ENCODE measurements at regions not wholly inside any gene's neighbourhood (a gene's known extent, or its start where the extent isn't known, plus 50 kb on each side); places are given as distances from the start of the nearest gene placed in this dataset.

GRCh38 chr9:80156262-80156661 is 584.5 kb downstream of the TLE4 start:
- WGBS, 4 donors = 51 to 85% (median 66%) methylated on average over 2 of the region's 2 CpGs
- Histone ChIP-seq H3K27me3 (no peaks in the 10 kb centered on the region), H3K4me1 (replicated peaks in 1 of 2) (peaks cover 0 to 10% of the 10 kb centered on the region in 2 donors), H3K36me3 (replicated peaks in 1 of 2) (no peaks in the 10 kb centered on the region), H3K4me3 (no peak overlapping the region), H3K9me3 (replicated peaks in 1 of 3) (no peaks in the 10 kb centered on the region), H3K27ac (no peak overlapping the region)
- no peak for DNase-seq
- TF ChIP-seq POLR2A (IDR thresholded peaks at IDR 0.05) (no peak), CTCF (IDR thresholded peaks at IDR 0.05) (no peak)
- intact Hi-C loops (cut with DNase I) = no loop called here

GRCh38 chr9:80147866-80148265 is 576.1 kb downstream of the TLE4 start:
- H3K27me3 ChIP-seq = no peaks in the 10 kb centered on the region
- no peaks in the 10 kb centered on the region for H3K4me1 ChIP-seq (replicated peaks in 1 of 2)
- no peaks in the 10 kb centered on the region for H3K36me3 ChIP-seq (replicated peaks in 1 of 2)
- intact Hi-C loops (cut with DNase I) = no loop called here
- 67 to 77% (median 69%) methylated on average over 3 of the region's 3 CpGs for WGBS, 4 donors
- no peaks in the 10 kb centered on the region for H3K9me3 ChIP-seq (replicated peaks in 1 of 3)
- no peak overlapping the region for H3K27ac ChIP-seq
- DNase-seq = no peak
- no peak overlapping the region for H3K4me3 ChIP-seq
- TF ChIP-seq POLR2A (IDR thresholded peaks at IDR 0.05) = no peak
- TF ChIP-seq CTCF (IDR thresholded peaks at IDR 0.05) = no peak

GRCh38 chr9:80146466-80146865 is 574.7 kb downstream of the TLE4 start:
- intact Hi-C loops (cut with DNase I) = no loop called here
- no peaks in the 10 kb centered on the region for H3K4me1 ChIP-seq (replicated peaks in 1 of 2)
- no peak overlapping the region for H3K27ac ChIP-seq
- no peak for DNase-seq
- TF ChIP-seq CTCF (IDR thresholded peaks at IDR 0.05) (peak in 1 of 6 experiments; percentile 18), POLR2A (IDR thresholded peaks at IDR 0.05) (no peak)
- WGBS, 4 donors = 16 to 48% (median 35%) methylated on average over 1 of the region's 1 CpG
- H3K27me3 ChIP-seq = no peaks in the 10 kb centered on the region
- H3K4me3 ChIP-seq = no peak overlapping the region
- no peaks in the 10 kb centered on the region for H3K36me3 ChIP-seq (replicated peaks in 1 of 2)
- no peaks in the 10 kb centered on the region for H3K9me3 ChIP-seq (replicated peaks in 1 of 3)

- intact Hi-C loops (cut with DNase I) = no loop called here
- 77 to 89% (median 81%) methylated on average over 2 of the region's 2 CpGs for WGBS, 4 donors
- no peaks in the 10 kb centered on the region for H3K9me3 ChIP-seq (replicated peaks in 1 of 3)
- no peak for TF ChIP-seq CTCF (IDR thresholded peaks at IDR 0.05)
- H3K4me1 ChIP-seq (replicated peaks in 1 of 2) = no peaks in the 10 kb centered on the region
- no peak for DNase-seq
- no peaks in the 10 kb centered on the region for H3K36me3 ChIP-seq (replicated peaks in 1 of 2)
- no peaks in the 10 kb centered on the region for H3K27me3 ChIP-seq
- H3K4me3 ChIP-seq = no peak overlapping the region
- H3K27ac ChIP-seq = no peak overlapping the region
Observed at GRCh38 chr9:80144856-80145255, 573.1 kb downstream of the TLE4 start.

All from adrenal gland (tissue), 9 donors.